Gastroesophageal sphincter (tissue), 4 donors: ENCODE measurements at regions not wholly inside any gene's neighbourhood (a gene's known extent, or its start where the extent isn't known, plus 50 kb on each side); places are given as distances from the start of the nearest gene placed in this dataset.
"Not testable (repeated sequence)": the region's sequence is repeated elsewhere in the genome, so short reads cannot be mapped to it uniquely, and the experiment has no call there.

Source experiments
- ATAC-seq: fragments of 150-250 bp; one replicate; pipeline ENCODE4 v1.9.1; 2016; ENCODE audit warnings: mild to moderate bottlenecking, moderate library complexity
- H3K27ac ChIP-seq, 4 donors: fragments of 200-600 bp; sonication (generic) in 3 of 4; 1 replicate in 3 of 4; 2 replicates in 1 of 4; pipeline ENCODE4 v1.5.1; 2016 to 2019
- H3K27me3 ChIP-seq: fragments of 200-600 bp; sonication (generic); one replicate; pipeline ENCODE4 v1.5.1; 2019
- H3K36me3 ChIP-seq, 2 donors: fragments of 200-600 bp; sonication (generic); one replicate each; pipeline ENCODE4 v1.5.1; 2019; ENCODE audit warnings: control low read depth in 1 of 2
- H3K4me1 ChIP-seq, 3 donors: fragments of 200-600 bp; sonication (generic); 1 replicate in 2 of 3; 2 replicates in 1 of 3; pipeline ENCODE4 v1.5.1; 2016 to 2019; ENCODE audit warnings: control low read depth in 2 of 3
- H3K4me3 ChIP-seq, 2 donors: fragments of 200-600 bp; sonication (generic); one replicate each; pipeline ENCODE4 v1.5.1; 2019; ENCODE audit warnings: mild to moderate bottlenecking in 1 of 2, moderate library complexity in 1 of 2
- H3K9me3 ChIP-seq, 3 donors: fragments of 200-600 bp; sonication (generic); one replicate each; pipeline ENCODE4 v1.5.1; 2017 to 2019; ENCODE audit warnings: control low read depth in 2 of 3
- WGBS, 2 donors: methylation state at CpG; one replicate each; pipeline ENCODE4 v1.1.5; 2018; ENCODE audit warnings: low coverage in 1 of 2; 5-methylcytosine and 5-hydroxymethylcytosine counted together

DNA sequence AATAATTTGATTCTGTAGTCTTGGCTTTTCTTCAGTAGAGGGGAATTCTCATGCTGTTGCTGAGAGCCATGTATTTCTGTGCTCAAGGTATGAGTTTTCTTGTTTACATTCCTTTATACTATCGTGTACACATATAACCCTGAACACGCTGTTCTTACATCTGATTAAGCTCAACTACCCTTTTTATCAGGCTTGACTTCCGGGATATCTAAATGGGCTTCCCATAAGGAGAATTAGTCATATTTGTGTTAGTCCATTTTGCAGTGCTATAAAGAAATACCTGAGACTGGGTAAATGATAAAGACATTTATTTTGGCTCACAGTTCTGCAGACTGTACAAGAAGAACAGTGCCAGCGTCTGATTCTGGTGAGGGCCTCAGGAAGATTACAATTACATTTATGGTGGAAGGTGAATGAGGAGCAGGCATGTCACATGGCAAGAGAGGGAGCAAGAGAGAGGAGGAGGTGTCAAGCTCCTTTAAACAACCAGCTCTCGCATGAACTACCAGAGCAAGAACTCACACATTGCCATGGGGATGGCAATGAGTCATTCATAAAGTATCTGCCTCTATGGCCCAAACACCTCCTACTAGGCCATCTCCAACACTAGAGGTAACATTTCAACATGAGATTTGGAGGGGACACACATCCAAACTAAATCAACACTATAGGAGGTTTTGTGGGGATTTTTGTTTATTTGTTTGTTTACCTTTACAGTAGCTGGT lies 118.2 kb downstream of the LIMS4 start:
- not testable (repeated sequence) for ATAC-seq, H3K27ac ChIP-seq, H3K4me1 ChIP-seq, H3K36me3 ChIP-seq, H3K4me3 ChIP-seq, H3K27me3 ChIP-seq, H3K9me3 ChIP-seq
- WGBS, 2 donors: no CpG with 5 or more reads among the region's 5 CpGs

- H3K36me3 ChIP-seq, H3K9me3 ChIP-seq, H3K27me3 ChIP-seq, ATAC-seq, H3K4me3 ChIP-seq, H3K27ac ChIP-seq, H3K4me1 ChIP-seq: not testable (repeated sequence)
These were observed 121.9 kb downstream of the LIMS4 start for GRCh38 chr2:110350718-110351117.

DNA sequence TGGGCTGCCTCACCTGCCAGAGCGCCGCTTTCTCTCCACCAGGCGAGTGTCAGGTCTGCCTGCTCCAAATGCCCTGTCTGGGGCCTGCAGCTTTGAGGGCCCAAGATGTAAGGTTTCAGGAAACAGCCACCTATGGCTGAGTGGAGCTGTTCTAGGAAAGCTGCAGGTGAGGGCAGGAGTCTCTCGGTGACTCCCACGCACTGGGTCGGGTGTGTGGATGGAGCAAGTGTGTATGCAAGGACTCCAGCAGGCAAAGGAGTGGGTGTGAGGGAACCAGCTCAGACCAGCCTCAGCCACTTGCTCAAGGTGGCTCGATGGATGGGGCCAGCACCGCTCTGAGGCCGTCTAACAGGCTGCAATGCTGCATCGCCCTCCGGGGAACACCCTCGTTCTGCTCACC lies 123.7 kb downstream of the LIMS4 start:
- no CpG with 5 or more reads among the region's 12 CpGs for WGBS, 2 donors
- H3K4me1 ChIP-seq, H3K27ac ChIP-seq, H3K9me3 ChIP-seq, ATAC-seq, H3K36me3 ChIP-seq, H3K27me3 ChIP-seq, H3K4me3 ChIP-seq: not testable (repeated sequence)

DNA sequence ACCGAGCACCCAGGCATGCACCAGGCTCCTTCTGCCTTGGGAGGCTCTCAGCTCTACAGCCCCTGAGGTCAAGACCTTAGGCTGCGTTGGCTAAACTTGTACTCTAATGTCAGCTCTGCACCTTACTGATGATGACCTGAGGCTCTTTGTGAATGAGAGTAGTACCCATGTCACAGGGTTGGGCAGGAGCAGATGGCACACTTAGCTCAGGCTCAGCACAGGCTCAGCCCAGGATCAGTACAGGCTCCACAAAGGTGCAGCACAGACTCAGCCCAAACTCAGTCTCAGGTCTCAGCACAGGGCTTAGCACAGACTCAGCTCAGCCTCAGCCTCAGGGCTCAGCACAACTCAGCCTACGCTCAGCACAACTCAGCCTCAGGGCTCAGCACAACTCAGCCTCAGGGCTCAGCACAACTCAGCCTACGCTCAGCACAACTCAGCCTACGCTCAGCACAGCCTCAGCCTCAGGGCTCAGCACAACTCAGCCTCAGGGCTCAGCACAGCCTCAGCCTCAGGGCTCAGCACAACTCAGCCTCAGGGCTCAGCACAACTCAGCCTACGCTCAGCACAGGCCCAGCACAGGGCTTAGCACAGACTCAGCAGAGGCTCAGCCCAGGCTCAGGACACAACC lies 128.1 kb downstream of the LIMS4 start:
- not testable (repeated sequence) for H3K4me1 ChIP-seq, H3K9me3 ChIP-seq, H3K36me3 ChIP-seq, H3K27me3 ChIP-seq, H3K4me3 ChIP-seq, H3K27ac ChIP-seq
- peak; percentile 5 for ATAC-seq
- WGBS, 2 donors: 80% methylated on average over 1 of the region's 6 CpGs; no CpG with 5 or more reads in 1 of the 2 donors

- H3K27me3 ChIP-seq, H3K4me3 ChIP-seq, H3K4me1 ChIP-seq, H3K9me3 ChIP-seq, H3K27ac ChIP-seq, H3K36me3 ChIP-seq, ATAC-seq: not testable (repeated sequence)
- no CpG with 5 or more reads among the region's 7 CpGs for WGBS, 2 donors
These were observed 129.7 kb upstream of the MTLN start for GRCh38 chr2:110342077-110342476.

DNA sequence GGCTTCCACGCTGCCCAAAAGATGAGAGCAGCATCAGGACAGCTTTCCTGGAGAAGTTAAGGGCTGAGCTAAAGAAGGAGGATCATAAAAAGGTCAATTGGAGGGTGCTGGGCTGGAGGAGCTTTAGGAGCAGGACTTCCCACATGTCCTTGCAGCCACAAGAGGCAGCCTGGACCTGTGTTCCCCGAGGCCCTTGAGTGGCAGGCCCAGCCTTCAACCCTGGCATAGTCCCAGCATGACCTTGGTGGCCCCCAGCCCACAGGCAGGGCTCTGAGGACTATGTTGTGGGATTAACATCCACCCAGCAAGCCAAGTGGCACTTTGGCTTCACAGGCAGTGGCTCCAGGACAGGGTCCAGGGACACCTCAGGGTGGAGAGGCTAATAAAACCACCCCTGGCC lies 126.8 kb upstream of the MTLN start:
- H3K36me3 ChIP-seq, ATAC-seq, H3K4me3 ChIP-seq: not testable (repeated sequence)

DNA sequence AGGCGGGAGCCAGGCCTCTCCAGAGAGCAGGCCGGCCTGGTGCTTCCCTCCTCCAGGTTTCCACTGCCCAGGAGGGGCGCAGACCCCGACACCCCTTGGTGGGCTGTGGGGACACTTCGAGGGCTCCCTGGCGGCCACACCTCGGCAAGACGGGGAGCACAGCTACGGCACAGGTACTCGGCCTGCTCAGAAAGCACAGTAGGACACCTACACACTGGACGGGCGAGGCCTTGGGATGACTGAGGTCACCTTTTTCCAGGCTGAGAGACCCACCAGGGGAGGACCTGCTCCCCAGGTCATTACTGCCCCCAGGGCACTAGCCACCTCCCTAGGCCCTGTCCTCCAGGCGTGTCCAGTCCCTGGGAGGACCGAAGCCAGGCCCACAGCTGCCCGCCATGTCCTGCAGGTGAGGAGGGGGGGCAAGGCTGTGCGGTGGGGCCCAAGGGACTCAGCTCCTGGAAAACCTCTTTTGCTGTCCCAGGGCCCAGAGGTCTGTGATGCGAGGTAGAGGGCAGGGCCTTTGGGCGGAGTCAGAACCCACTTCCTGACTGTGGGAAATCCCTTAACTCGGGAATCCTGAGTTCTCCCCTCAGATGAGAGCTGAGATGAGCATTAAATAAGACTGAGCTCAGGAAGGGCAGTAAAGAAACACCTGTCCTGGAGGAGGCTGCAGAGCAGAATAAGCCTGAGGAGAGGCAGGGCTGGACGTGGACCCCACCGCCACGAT lies 126.1 kb upstream of the MTLN start:
- H3K27me3 ChIP-seq, ATAC-seq, H3K4me1 ChIP-seq, H3K9me3 ChIP-seq, H3K27ac ChIP-seq, H3K4me3 ChIP-seq, H3K36me3 ChIP-seq: not testable (repeated sequence)
- WGBS, 2 donors: 84% methylated on average over 3 of the region's 22 CpGs; no CpG with 5 or more reads in 1 of the 2 donors

More for the DNA sequence above, 126.8 kb upstream of the MTLN start:
- H3K27me3 ChIP-seq, H3K4me1 ChIP-seq, H3K27ac ChIP-seq, H3K9me3 ChIP-seq: not testable (repeated sequence)
- no CpG with 5 or more reads among the region's 2 CpGs for WGBS, 2 donors

- ATAC-seq, H3K36me3 ChIP-seq, H3K27me3 ChIP-seq, H3K4me3 ChIP-seq, H3K27ac ChIP-seq, H3K9me3 ChIP-seq, H3K4me1 ChIP-seq: not testable (repeated sequence)
- no CpG with 5 or more reads among the region's 5 CpGs for WGBS, 2 donors
These were observed 123.7 kb upstream of the MTLN start for GRCh38 chr2:110336071-110336470.

- H3K36me3 ChIP-seq, H3K27ac ChIP-seq, H3K4me1 ChIP-seq, ATAC-seq, H3K9me3 ChIP-seq, H3K4me3 ChIP-seq, H3K27me3 ChIP-seq: not testable (repeated sequence)
- no CpG with 5 or more reads among the region's 10 CpGs for WGBS, 2 donors
These were observed 123.2 kb upstream of the MTLN start for GRCh38 chr2:110335415-110336049.

DNA sequence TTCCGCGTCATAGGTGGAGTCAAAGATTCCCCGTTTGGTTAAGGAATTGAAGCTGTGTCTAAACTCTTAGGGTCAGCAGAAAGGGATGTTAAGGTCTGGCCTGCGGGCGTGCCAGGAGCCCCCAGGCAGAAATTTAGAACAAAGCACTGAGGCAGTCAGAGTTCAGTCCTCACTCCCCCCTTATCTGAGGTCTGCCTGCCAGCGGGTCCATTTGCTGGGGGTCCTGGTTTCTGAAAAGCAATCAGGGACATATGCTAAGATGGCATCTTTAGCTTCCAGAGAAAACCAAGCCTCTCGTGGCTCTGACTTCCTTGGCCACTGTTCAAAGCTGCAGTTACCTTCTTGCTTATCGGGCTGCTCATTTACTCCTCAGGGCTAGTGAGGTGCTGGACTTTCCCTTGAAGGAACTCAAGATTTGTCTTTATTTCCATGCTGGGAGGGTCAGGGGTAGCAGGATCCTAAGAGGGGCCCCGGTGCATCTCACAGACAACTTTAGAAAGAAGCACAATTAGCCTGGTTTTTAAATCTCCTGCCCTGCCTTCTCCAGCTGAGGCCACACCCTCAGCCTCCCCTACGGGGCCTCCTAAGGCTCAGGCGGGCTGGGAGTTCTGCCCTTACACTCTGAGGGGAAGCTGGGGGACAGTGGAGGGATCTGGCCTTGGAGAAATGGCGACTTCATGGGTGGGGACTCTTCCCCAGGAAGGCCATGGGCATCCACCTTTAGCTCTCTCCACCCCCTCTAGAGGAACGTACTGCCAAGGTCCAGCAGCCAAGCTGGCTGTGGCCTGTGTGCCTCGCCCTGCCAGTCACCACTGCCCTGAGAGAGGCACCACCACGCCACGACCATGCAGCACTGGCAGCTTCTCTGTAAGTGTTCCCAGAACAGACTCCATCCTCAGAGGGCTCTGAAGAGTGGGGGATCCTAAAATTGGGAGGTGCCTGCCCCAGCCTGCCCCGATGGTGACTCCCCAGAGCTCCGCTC lies 121.1 kb upstream of the MTLN start:
- H3K36me3 ChIP-seq, H3K27me3 ChIP-seq, H3K27ac ChIP-seq, ATAC-seq, H3K4me1 ChIP-seq, H3K4me3 ChIP-seq, H3K9me3 ChIP-seq: not testable (repeated sequence)
- 80 to 83% methylated on average over 3 to 4 of the region's 18 CpGs for whole genome bisulfite sequencing, 2 donors

DNA sequence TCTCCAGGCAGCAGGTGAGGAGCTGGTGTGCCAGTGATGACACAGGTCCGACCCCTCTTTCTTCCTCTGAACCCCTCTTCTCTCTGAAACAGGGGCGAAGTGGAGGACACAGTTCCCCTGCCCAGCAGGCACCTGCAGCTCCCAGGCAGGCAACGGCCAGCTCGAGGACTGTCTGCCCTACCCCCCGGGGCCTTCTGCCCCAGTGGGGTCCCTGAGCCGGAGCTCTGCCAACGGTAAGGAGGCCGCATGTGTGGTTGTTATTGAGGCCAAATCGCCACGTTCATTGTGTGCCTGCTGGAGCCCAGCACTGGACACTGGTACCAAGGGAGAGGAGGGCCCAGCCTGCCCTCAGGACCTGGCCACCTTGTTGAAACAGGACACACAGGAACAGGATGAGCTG lies 119.3 kb upstream of the MTLN start:
- not testable (repeated sequence) for H3K4me1 ChIP-seq, H3K4me3 ChIP-seq, H3K9me3 ChIP-seq, H3K36me3 ChIP-seq, H3K27ac ChIP-seq, ATAC-seq, H3K27me3 ChIP-seq
- WGBS, 2 donors: no CpG with 5 or more reads among the region's 10 CpGs

DNA sequence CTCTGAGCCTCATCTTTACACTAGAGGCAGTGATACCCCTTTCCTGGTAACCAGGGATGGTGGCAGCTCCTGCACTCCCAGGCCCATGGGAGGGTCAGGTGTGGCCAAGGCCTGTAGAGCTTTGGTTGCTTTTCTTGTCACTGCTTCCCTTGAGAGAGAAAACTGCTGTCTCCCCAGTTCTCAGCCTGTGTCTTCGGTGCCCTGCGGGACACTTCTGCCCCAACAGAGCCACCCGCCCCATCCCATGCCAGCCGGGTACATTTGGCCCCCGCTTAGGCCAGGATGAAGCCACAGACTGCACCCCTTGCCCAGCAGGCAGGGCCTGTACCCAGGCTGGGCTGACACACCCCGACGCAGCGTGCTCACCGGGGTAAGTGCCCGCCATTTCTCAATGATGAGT lies 117.4 kb upstream of the MTLN start:
- H3K27ac ChIP-seq, H3K36me3 ChIP-seq, ATAC-seq, H3K4me1 ChIP-seq, H3K4me3 ChIP-seq, H3K27me3 ChIP-seq, H3K9me3 ChIP-seq: not testable (repeated sequence)
- no CpG with 5 or more reads among the region's 10 CpGs for WGBS, 2 donors

DNA sequence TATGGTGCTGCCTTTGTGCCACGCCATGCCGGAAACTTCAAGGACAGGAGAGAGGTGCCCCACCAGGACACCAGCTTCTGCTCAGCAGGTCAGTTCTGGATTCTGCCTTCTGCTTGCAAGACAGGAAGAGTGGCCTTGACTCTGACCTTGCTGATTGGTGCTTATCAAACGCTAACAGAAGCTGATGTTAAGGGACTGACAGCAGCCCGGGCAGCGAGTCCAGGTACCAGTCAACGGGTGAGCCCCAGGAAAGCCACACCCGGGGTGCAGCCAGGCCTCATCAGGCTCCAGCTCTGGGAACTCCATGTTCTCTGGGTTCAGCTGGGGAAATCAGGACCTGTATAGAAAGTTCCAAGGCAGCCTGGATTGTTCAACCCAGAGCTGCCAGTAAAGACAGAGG lies 116.8 kb upstream of the MTLN start:
- H3K36me3 ChIP-seq, H3K27ac ChIP-seq, H3K27me3 ChIP-seq, H3K9me3 ChIP-seq, ATAC-seq, H3K4me3 ChIP-seq, H3K4me1 ChIP-seq: not testable (repeated sequence)
- no CpG with 5 or more reads among the region's 7 CpGs for WGBS, 2 donors
